GM19467 (cell line): ENCODE measurements at regions not wholly inside any gene's neighbourhood (a gene's known extent, or its start where the extent isn't known, plus 50 kb on each side); places are given as distances from the start of the nearest gene placed in this dataset.
"Not testable (repeated sequence)": the region's sequence is repeated elsewhere in the genome, so short reads cannot be mapped to it uniquely, and the experiment has no call there.

Source experiments
- ATAC-seq: cut with Tn5 transposase; IDR thresholded peaks from one replicate; pipeline ENCODE4 v1.9.1; 2021; ENCODE audit warnings: mild to moderate bottlenecking, moderate library complexity; ENCODE audit not compliant: unreplicated experiment

- ATAC-seq, result no peak
These were observed 101.0 kb upstream of the ZNF236 start for GRCh38 chr18:76721207-76721996.

GRCh38 chr18:76720683-76721082 lies 101.7 kb upstream of the ZNF236 start:
- no peak for ATAC-seq

- no peak for ATAC-seq
These were observed 107.2 kb upstream of the ZNF236 start for GRCh38 chr18:76715012-76715610.

- no peak for ATAC-seq
These were observed 108.9 kb upstream of the ZNF236 start for GRCh38 chr18:76713432-76713831.

- no peak for ATAC-seq
These were observed 109.7 kb upstream of the ZNF236 start for GRCh38 chr18:76712511-76713140.

- no peak for ATAC-seq
These were observed 111.5 kb upstream of the ZNF236 start for GRCh38 chr18:76710646-76711520.

- peak; percentile 86 for ATAC-seq
These were observed 112.4 kb upstream of the ZNF236 start for GRCh38 chr18:76709659-76710645.

GRCh38 chr18:76708722-76709353 lies 113.5 kb upstream of the ZNF236 start:
- ATAC-seq, result no peak

GRCh38 chr18:76708071-76708721 lies 114.2 kb upstream of the ZNF236 start:
- ATAC-seq, result no peak

GRCh38 chr18:76707534-76707933 lies 114.8 kb upstream of the ZNF236 start:
- ATAC-seq, result no peak

GRCh38 chr18:76704589-76704988 lies 117.8 kb upstream of the ZNF236 start:
- not testable (repeated sequence) for ATAC-seq

- ATAC-seq, result no peak
These were observed 122.4 kb upstream of the ZNF236 start for GRCh38 chr18:76699923-76700322.

GRCh38 chr18:76697441-76697901 lies 124.9 kb upstream of the ZNF236 start:
- no peak for ATAC-seq

GRCh38 chr18:76691800-76692199 lies 130.6 kb upstream of the ZNF236 start:
- no peak for ATAC-seq

GRCh38 chr18:76689646-76690264 lies 132.6 kb upstream of the ZNF236 start:
- no peak for ATAC-seq

- no peak for ATAC-seq
These were observed 133.5 kb upstream of the ZNF236 start for GRCh38 chr18:76688724-76689472.

- ATAC-seq, result no peak
These were observed 134.9 kb upstream of the ZNF236 start for GRCh38 chr18:76687304-76687962.
